H1 (cell line): ENCODE measurements at regions not wholly inside any gene's neighbourhood (a gene's known extent, or its start where the extent isn't known, plus 50 kb on each side); places are given as distances from the start of the nearest gene placed in this dataset.

Experiments
- CTCF ChIA-PET: fragments of 300-600 bp; sonication (Branson Sonifier 250); formaldehyde crosslinking; loops from one replicate; lab custom pipeline; 2021; ENCODE audit not compliant: partially characterized antibody; lab: Charles Lee
- POLR2A ChIA-PET: fragments of 300-600 bp; sonication (Branson Sonifier 250); formaldehyde crosslinking; loops from one replicate; lab custom pipeline; 2021; ENCODE audit warnings: inconsistent platforms; ENCODE audit not compliant: partially characterized antibody; lab: Charles Lee
- DNase-seq, 2 experiments: peaks; one replicate each; pipeline versions ENCODE4 v3.0.0 to v3.0.0-alpha.2; 2010 to 2022; ENCODE audit warnings: low spot score in 2 of 2, low read depth in 1 of 2, mixed read lengths in 1 of 2
- FAIRE-seq: peaks from 2 replicates; lab custom pipeline; 2011; peaks lifted over from hg19 to GRCh38; lab: Jason Lieb, UNC
- H2AFZ ChIP-seq: 2 replicates; pipeline ENCODE4 v1.8.1; 2012; ENCODE audit warnings: low read length, inconsistent platforms
- H2AK5ac ChIP-seq: 2 replicates; pipeline ENCODE4 v1.6.1; 2013; ENCODE audit warnings: low read depth, low read length
- H2BK120ac ChIP-seq: replicated peaks from 2 replicates; pipeline ENCODE3; 2013; ENCODE audit warnings: low read depth, low read length, inconsistent platforms
- H2BK12ac ChIP-seq: 2 replicates; pipeline ENCODE4 v1.6.1; 2013; ENCODE audit warnings: low read depth, low read length
- H2BK15ac ChIP-seq: 2 replicates; pipeline ENCODE4 v1.6.1; 2013; ENCODE audit warnings: low read length
- H2BK20ac ChIP-seq: 2 replicates; pipeline ENCODE4 v1.6.1; 2013; ENCODE audit warnings: low read length
- H2BK5ac ChIP-seq: 2 replicates; pipeline ENCODE4 v1.6.1; 2013; ENCODE audit warnings: low read depth, low read length
- H3K14ac ChIP-seq: 2 replicates; pipeline ENCODE4 v1.6.1; 2013; ENCODE audit warnings: inconsistent platforms; ENCODE audit not compliant: insufficient read length
- H3K18ac ChIP-seq: 2 replicates; pipeline ENCODE4 v1.6.1; 2013; ENCODE audit warnings: low read length; ENCODE audit errors: extremely low read depth
- H3K23ac ChIP-seq: 2 replicates; pipeline ENCODE4 v1.6.1; 2013; ENCODE audit warnings: inconsistent platforms; ENCODE audit not compliant: insufficient read length
- H3K23me2 ChIP-seq: 2 replicates; pipeline ENCODE4 v1.6.1; 2013; ENCODE audit warnings: low read depth, low read length
- H3K27ac ChIP-seq: 2 replicates; pipeline ENCODE4 v1.6.1; 2011; ENCODE audit warnings: low read depth, low read length, inconsistent platforms
- H3K27me3 ChIP-seq, 4 experiments: replicated peaks in 1 of 4; 1 replicate in 1 of 4; 2 replicates in 3 of 4; pipeline versions ENCODE4 v1.6.1 to v1.8.1; 2011 to 2013; ENCODE audit warnings: low read length in 3 of 4, mild to moderate bottlenecking in 3 of 4, inconsistent platforms in 2 of 4, mixed read lengths in 2 of 4, moderate library complexity in 1 of 4; ENCODE audit not compliant: control insufficient read depth in 3 of 4, insufficient read depth in 3 of 4; ENCODE audit errors: extremely low read depth in 1 of 4
- H3K36me3 ChIP-seq, 4 experiments: 2 replicates each; pipeline versions ENCODE4 v1.6.1 to v1.8.1; 2011 to 2013; ENCODE audit warnings: mild to moderate bottlenecking in 4 of 4, low read length in 3 of 4, moderate library complexity in 2 of 4, control low read depth in 1 of 4, inconsistent platforms in 1 of 4; ENCODE audit not compliant: insufficient read depth in 4 of 4, control insufficient read depth in 2 of 4
- H3K4ac ChIP-seq: replicated peaks from 2 replicates; pipeline ENCODE3; 2013; ENCODE audit warnings: low read length, low read depth, mixed read lengths, inconsistent platforms; ENCODE audit not compliant: insufficient read length
- H3K4me1 ChIP-seq, 4 experiments: replicated peaks in 1 of 4; 1 replicate in 1 of 4; 2 replicates in 3 of 4; pipeline versions ENCODE4 v1.6.1 to v1.8.1; 2011 to 2013; ENCODE audit warnings: low read length in 3 of 4, inconsistent platforms in 2 of 4, mixed read lengths in 1 of 4; ENCODE audit not compliant: insufficient read depth in 4 of 4, control insufficient read depth in 3 of 4
- H3K4me2 ChIP-seq, 2 experiments: 2 replicates each; pipeline versions ENCODE4 v1.6.1 to v1.8.1; 2011 to 2013; ENCODE audit warnings: low read depth in 2 of 2, low read length in 2 of 2, control low read depth in 1 of 2, inconsistent platforms in 1 of 2, mild to moderate bottlenecking in 1 of 2; ENCODE audit not compliant: insufficient read depth in 1 of 2
- H3K4me3 ChIP-seq, 4 experiments: fragments of 200-600, 300-600 bp in 1 of 4; sonication (generic), shearing (Covaris generic), sonication (Bioruptor Twin) in 1 of 4; 2 replicates each; pipeline versions ENCODE4 v1.5.1 to v1.8.1; 2011 to 2016; ENCODE audit warnings: low read length in 4 of 4, low read depth in 3 of 4, control low read depth in 2 of 4, inconsistent platforms in 2 of 4, mild to moderate bottlenecking in 2 of 4, mixed read lengths in 1 of 4, moderate library complexity in 1 of 4; ENCODE audit not compliant: insufficient read depth in 2 of 4; ENCODE audit errors: extremely low read depth in 1 of 4
- H3K56ac ChIP-seq: replicated peaks from 2 replicates; pipeline ENCODE3; 2013; ENCODE audit warnings: low read depth, mild to moderate bottlenecking, mixed read lengths, low read length, inconsistent platforms; ENCODE audit not compliant: insufficient read length
- H3K79me1 ChIP-seq: 2 replicates; pipeline ENCODE4 v1.6.1; 2013; ENCODE audit warnings: low read depth, low read length, control low read depth
- H3K79me2 ChIP-seq, 2 experiments: 2 replicates each; pipeline versions ENCODE4 v1.6.1 to v1.8.1; 2012 to 2013; ENCODE audit warnings: low read length in 2 of 2, mild to moderate bottlenecking in 2 of 2, inconsistent platforms in 1 of 2; ENCODE audit not compliant: insufficient read depth in 2 of 2, control insufficient read depth in 1 of 2
- H3K9ac ChIP-seq, 4 experiments: replicated peaks in 1 of 4; 1 replicate in 1 of 4; 2 replicates in 3 of 4; pipeline versions ENCODE4 v1.6.1 to v1.8.1; 2011 to 2013; ENCODE audit warnings: low read depth in 3 of 4, low read length in 3 of 4, control low read depth in 2 of 4, mild to moderate bottlenecking in 2 of 4, moderate library complexity in 2 of 4, inconsistent platforms in 1 of 4; ENCODE audit errors: extremely low read depth in 1 of 4
- H3K9me3 ChIP-seq, 2 experiments: 2 replicates each; pipeline versions ENCODE4 v1.6.1 to v1.8.1; 2012 to 2013; ENCODE audit warnings: mild to moderate bottlenecking in 2 of 2, moderate library complexity in 2 of 2, control low read depth in 1 of 2, inconsistent platforms in 1 of 2, low read depth in 1 of 2, low read length in 1 of 2, mixed read lengths in 1 of 2; ENCODE audit not compliant: insufficient read depth in 2 of 2
- H4K20me1 ChIP-seq, 2 experiments: replicated peaks in 1 of 2; 2 replicates each; pipeline versions ENCODE3 to v1.8.1; 2011 to 2013; ENCODE audit warnings: inconsistent platforms in 2 of 2, low read length in 2 of 2, mild to moderate bottlenecking in 1 of 2; ENCODE audit not compliant: insufficient read depth in 2 of 2, control insufficient read depth in 1 of 2
- H4K5ac ChIP-seq: 2 replicates; pipeline ENCODE4 v1.6.1; 2013; ENCODE audit warnings: low read length, low read depth, mixed read lengths, inconsistent platforms; ENCODE audit not compliant: insufficient read length
- H4K8ac ChIP-seq: 2 replicates; pipeline ENCODE4 v1.8.0; 2013; ENCODE audit warnings: mild to moderate bottlenecking, moderate library complexity, low read length, inconsistent platforms; ENCODE audit not compliant: insufficient read depth; ENCODE audit errors: extremely low read depth
- H4K91ac ChIP-seq: replicated peaks from 2 replicates; pipeline ENCODE3; 2013; ENCODE audit warnings: low read length, mixed read lengths, inconsistent platforms; ENCODE audit not compliant: insufficient read length
- CREB1 ChIP-seq: IDR thresholded peaks from 2 replicates; pipeline ENCODE4 v1.6.1; 2012; ENCODE audit warnings: inconsistent platforms
- MAFK ChIP-seq: IDR thresholded peaks from 2 replicates; pipeline ENCODE4 v1.6.1; 2012; ENCODE audit warnings: low read depth, mild to moderate bottlenecking, improper control_type of control experiment, low read length
- RNF2 ChIP-seq: fragments of 200-900, 300-1000 bp; sonication (generic); IDR thresholded peaks from 2 replicates; pipeline ENCODE4 v1.7.1; 2016; ENCODE audit warnings: borderline replicate concordance, low read depth, mild to moderate bottlenecking, antibody characterized with exemption, low read length; ENCODE audit not compliant: poor library complexity, severe bottlenecking; ENCODE audit errors: missing control alignments
- WGBS, 2 experiments: shearing (Covaris generic) in 1 of 2; methylation state at CpG; one replicate each; pipeline versions ENCODE4 v1.1.6 to v1.1.7; 2013 to 2015; ENCODE audit warnings: low lambda C conversion rate in 2 of 2, mixed read lengths in 2 of 2, inconsistent platforms in 1 of 2, low coverage in 1 of 2, missing lambda C conversion rate in 1 of 2; ENCODE audit not compliant: insufficient replicate concordance in 2 of 2, insufficient coverage in 1 of 2, insufficient read length in 1 of 2; ENCODE audit errors: extremely low coverage in 1 of 2, missing lambda C conversion rate in 1 of 2; 5-methylcytosine and 5-hydroxymethylcytosine counted together

- H3K27ac ChIP-seq: no peak overlapping the region
- H3K36me3 ChIP-seq: no peaks in the 10 kb centered on the region
- H2BK12ac ChIP-seq: no peak overlapping the region
- no peak overlapping the region for H3K56ac ChIP-seq
- H3K18ac ChIP-seq: no peak overlapping the region
- H4K91ac ChIP-seq: no peak overlapping the region
- no peaks in the 10 kb centered on the region for H3K9me3 ChIP-seq
- no peaks in the 10 kb centered on the region; a peak in 1 of 7 replicates for H3K27me3 ChIP-seq
- H3K23me2 ChIP-seq: no peaks in the 10 kb centered on the region
- FAIRE-seq (no peak), DNase-seq (no peak)
- no peaks in the 10 kb centered on the region for H3K79me2 ChIP-seq
- 92% methylated on average over 3 of the region's 3 CpGs; no CpG with 5 or more reads in 1 of the 2 experiments for WGBS, 2 experiments
- no peak overlapping the region for H4K5ac ChIP-seq
- H2BK15ac ChIP-seq: no peak overlapping the region
- no peak overlapping the region for H4K8ac ChIP-seq
- no peak overlapping the region for H3K9ac ChIP-seq
- H2BK5ac ChIP-seq: no peak overlapping the region
- H2BK120ac ChIP-seq: no peak overlapping the region
- H4K20me1 ChIP-seq: no peaks in the 10 kb centered on the region
- ChIA-PET POLR2A (no interaction called here), CTCF (interaction anchor here (1.0 kb wide), 2 partner anchors 15 to 19 kb away, joined by 3 read pairs; no protein-coding TSS in a partner anchor)
- no peaks in the 10 kb centered on the region for H3K4me1 ChIP-seq
- H3K4me2 ChIP-seq: no peak overlapping the region
- no peak overlapping the region for H3K23ac ChIP-seq
- no peaks in the 10 kb centered on the region for H3K79me1 ChIP-seq
- no peak overlapping the region for H3K14ac ChIP-seq
- no peak overlapping the region for H3K4me3 ChIP-seq
- no peak overlapping the region for H2BK20ac ChIP-seq
- no peak overlapping the region for H2AK5ac ChIP-seq
- no peak overlapping the region for H2AFZ ChIP-seq
- H3K4ac ChIP-seq: no peak overlapping the region
- no peak for TF ChIP-seq RNF2
- no peak for TF ChIP-seq MAFK
- TF ChIP-seq CREB1: no peak
Measured at GRCh38 chr7:109158246-109158645, 588.6 kb downstream of the DNAJB9 start.
